ENCODE measurements at regions not wholly inside any gene's neighbourhood (a gene's known extent, or its start where the extent isn't known, plus 50 kb on each side); places are given as distances from the start of the nearest gene placed in this dataset.

DNA sequence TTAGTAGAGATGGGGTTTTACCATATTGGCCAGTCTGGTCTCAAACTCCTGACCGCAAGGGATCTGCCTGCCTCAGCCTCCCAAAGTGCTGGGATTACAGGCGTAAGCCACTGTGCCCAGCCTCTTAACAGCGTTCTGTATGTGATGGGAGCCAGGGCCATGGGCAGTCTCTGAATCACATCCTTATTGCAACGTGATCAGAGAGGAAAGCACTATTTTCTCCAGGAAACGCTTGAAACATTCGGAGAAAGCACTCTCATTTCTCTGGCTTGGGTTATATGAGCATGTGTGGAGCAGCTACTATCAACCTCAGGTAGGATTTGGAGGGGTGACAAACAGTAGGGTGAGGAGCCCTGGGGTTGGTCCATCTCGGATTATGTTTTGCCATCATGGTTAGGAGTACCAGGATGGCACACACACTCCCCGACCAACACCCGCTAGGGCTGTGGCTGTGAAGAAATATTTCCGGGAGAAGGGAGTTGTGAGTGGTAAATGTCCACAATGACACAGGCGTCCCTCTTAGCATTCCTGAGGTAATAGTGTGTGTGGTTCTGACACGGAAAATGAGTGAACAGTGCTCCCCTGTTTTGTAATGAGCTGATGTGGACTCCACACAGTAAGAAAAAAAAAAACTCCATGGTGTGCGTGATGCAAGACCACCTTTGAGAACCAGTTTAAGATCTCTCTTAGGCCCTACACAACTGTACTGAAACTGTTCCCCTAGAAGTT, 406.2 kb upstream of the ZNF608 start:
- no peak for TF ChIP-seq TCF7L2 (IDR thresholded peaks at IDR 0.05; ENCODE audit: low read depth, low read length)
- TF ChIP-seq SIN3A (IDR thresholded peaks at IDR 0.05; ENCODE audit: borderline replicate concordance, insufficient read depth, low read depth, low read length): no peak
- TF ChIP-seq POLR2AphosphoS5 (IDR thresholded peaks at IDR 0.05; ENCODE audit: low read depth, low read length): no peak
- TF ChIP-seq, protein P1, sequence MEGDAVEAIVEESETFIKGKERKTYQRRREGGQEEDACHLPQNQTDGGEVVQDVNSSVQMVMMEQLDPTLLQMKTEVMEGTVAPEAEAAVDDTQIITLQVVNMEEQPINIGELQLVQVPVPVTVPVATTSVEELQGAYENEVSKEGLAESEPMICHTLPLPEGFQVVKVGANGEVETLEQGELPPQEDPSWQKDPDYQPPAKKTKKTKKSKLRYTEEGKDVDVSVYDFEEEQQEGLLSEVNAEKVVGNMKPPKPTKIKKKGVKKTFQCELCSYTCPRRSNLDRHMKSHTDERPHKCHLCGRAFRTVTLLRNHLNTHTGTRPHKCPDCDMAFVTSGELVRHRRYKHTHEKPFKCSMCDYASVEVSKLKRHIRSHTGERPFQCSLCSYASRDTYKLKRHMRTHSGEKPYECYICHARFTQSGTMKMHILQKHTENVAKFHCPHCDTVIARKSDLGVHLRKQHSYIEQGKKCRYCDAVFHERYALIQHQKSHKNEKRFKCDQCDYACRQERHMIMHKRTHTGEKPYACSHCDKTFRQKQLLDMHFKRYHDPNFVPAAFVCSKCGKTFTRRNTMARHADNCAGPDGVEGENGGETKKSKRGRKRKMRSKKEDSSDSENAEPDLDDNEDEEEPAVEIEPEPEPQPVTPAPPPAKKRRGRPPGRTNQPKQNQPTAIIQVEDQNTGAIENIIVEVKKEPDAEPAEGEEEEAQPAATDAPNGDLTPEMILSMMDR (IDR thresholded peaks at IDR 0.05): no peak
- TF ChIP-seq, protein P2, sequence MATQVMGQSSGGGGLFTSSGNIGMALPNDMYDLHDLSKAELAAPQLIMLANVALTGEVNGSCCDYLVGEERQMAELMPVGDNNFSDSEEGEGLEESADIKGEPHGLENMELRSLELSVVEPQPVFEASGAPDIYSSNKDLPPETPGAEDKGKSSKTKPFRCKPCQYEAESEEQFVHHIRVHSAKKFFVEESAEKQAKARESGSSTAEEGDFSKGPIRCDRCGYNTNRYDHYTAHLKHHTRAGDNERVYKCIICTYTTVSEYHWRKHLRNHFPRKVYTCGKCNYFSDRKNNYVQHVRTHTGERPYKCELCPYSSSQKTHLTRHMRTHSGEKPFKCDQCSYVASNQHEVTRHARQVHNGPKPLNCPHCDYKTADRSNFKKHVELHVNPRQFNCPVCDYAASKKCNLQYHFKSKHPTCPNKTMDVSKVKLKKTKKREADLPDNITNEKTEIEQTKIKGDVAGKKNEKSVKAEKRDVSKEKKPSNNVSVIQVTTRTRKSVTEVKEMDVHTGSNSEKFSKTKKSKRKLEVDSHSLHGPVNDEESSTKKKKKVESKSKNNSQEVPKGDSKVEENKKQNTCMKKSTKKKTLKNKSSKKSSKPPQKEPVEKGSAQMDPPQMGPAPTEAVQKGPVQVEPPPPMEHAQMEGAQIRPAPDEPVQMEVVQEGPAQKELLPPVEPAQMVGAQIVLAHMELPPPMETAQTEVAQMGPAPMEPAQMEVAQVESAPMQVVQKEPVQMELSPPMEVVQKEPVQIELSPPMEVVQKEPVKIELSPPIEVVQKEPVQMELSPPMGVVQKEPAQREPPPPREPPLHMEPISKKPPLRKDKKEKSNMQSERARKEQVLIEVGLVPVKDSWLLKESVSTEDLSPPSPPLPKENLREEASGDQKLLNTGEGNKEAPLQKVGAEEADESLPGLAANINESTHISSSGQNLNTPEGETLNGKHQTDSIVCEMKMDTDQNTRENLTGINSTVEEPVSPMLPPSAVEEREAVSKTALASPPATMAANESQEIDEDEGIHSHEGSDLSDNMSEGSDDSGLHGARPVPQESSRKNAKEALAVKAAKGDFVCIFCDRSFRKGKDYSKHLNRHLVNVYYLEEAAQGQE (IDR thresholded peaks at IDR 0.05; ENCODE audit: insufficient read depth in 1 of 2, low read depth in 2 of 2, low read length in 1 of 2): no peak
- no peaks in the 10 kb centered on the region for H3K27me3 ChIP-seq (ENCODE audit: control insufficient read depth, insufficient read depth, low read length)
- no peak overlapping the region for H3K4me3 ChIP-seq (ENCODE audit: low read depth in 2 of 2, low read length in 2 of 2)
- no peaks in the 10 kb centered on the region for H3K4me1 ChIP-seq (ENCODE audit: control insufficient read depth, insufficient read depth, low read length)
- H3K27ac ChIP-seq (ENCODE audit: low read length): no peak overlapping the region
- in situ Hi-C loops (cut with HindIII; ENCODE audit: low pct_unique_long_range_greater_than_20kb, low sequenced_read_pairs) (no loop called here), intact Hi-C loops (cut with micrococcal nuclease; ENCODE audit: unreplicated experiment) (no loop called here)
- no peak for DNase-seq (ENCODE audit: low read depth, low spot score)
- ATAC-seq: no peak
- H3K36me3 ChIP-seq (ENCODE audit: control insufficient read depth, insufficient read depth, low read length): no peaks in the 10 kb centered on the region
- H3K9me3 ChIP-seq (ENCODE audit: control insufficient read depth, insufficient read depth, low read depth, low read length): no peaks in the 10 kb centered on the region
- POLR2A ChIA-PET: interaction anchor here (0.6 kb wide), 1 partner anchor 218 kb away, joined by 8 read pairs; no protein-coding TSS in a partner anchor
- CTCF ChIA-PET: no interaction called here
- BruUV-seq (replicated peaks): no TSS peak

DNA sequence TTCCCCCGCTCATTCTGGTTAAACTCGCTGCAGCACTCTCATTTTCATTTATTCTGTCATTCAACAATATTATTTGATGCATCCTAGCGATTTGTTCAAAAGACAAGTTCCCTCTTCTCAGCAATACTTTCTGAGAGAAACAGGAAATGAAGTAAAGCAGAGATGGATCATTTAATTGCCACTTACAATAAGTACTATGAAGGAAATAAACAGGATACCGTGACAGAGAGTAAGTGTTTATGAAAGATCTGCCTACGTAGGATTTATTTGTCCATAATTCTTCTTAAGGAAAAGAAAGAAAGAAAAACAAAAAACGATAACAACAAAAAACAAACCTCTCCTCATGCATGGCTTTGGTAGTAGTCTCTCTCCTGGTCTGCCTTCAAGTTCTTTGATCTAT, 406.8 kb upstream of the ZNF608 start:
- ChIA-PET POLR2A (no interaction called here), CTCF (no interaction called here)
- BruUV-seq (replicated peaks): no TSS peak
- Histone ChIP-seq H3K27me3 (ENCODE audit: control insufficient read depth, insufficient read depth, low read length) (no peaks in the 10 kb centered on the region), H3K27ac (ENCODE audit: low read length) (no peak overlapping the region; the same call in 1 of the 2 replicates), H3K9me3 (ENCODE audit: control insufficient read depth, insufficient read depth, low read depth, low read length) (no peaks in the 10 kb centered on the region), H3K4me1 (ENCODE audit: control insufficient read depth, insufficient read depth, low read length) (no peaks in the 10 kb centered on the region), H3K36me3 (ENCODE audit: control insufficient read depth, insufficient read depth, low read length) (no peaks in the 10 kb centered on the region), H3K4me3 (ENCODE audit: low read depth in 2 of 2, low read length in 2 of 2) (no peak overlapping the region)
- ATAC-seq (no peak), DNase-seq (ENCODE audit: low read depth, low spot score) (no peak)
- TF ChIP-seq, protein P1 (IDR thresholded peaks at IDR 0.05): no peak
- TF ChIP-seq, protein P2 (IDR thresholded peaks at IDR 0.05; ENCODE audit: insufficient read depth in 1 of 2, low read depth in 2 of 2, low read length in 1 of 2): no peak
- no peak for TF ChIP-seq POLR2AphosphoS5 (IDR thresholded peaks at IDR 0.05; ENCODE audit: low read depth, low read length)
- no peak for TF ChIP-seq SIN3A (IDR thresholded peaks at IDR 0.05; ENCODE audit: borderline replicate concordance, insufficient read depth, low read depth, low read length)
- TF ChIP-seq TCF7L2 (IDR thresholded peaks at IDR 0.05; ENCODE audit: low read depth, low read length): no peak
- in situ Hi-C loops (cut with HindIII; ENCODE audit: low pct_unique_long_range_greater_than_20kb, low sequenced_read_pairs) (no loop called here), intact Hi-C loops (cut with micrococcal nuclease; ENCODE audit: unreplicated experiment) (no loop called here)
